ENCODE measurements at regions not wholly inside any gene's neighbourhood (a gene's known extent, or its start where the extent isn't known, plus 50 kb on each side); places are given as distances from the start of the nearest gene placed in this dataset.

- DNase-seq (ENCODE audit: low read depth) = no peak
Observed at GRCh38 chr12:13288937-13289652, 92.6 kb downstream of the EMP1 start.

DNA sequence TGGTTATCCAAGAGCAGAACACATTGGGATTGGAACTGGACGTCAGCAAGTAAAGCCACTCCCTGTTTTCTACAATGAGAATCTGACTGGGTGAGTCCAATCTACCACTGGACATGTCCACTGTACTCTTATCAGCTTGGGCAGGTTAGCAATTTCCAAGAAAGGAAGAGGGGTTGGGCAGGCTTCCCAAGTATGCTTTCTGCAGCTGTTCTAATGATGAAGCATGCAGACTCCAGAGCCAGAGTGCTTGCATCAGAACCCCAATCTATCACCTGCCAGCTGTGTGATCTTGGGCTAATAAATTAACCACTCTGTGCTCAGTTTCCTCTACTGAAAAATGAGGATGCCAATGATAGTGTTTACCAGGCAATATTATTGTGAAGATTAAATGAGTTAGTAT is 92.0 kb downstream of the EMP1 start:
- no peak for DNase-seq (ENCODE audit: low read depth)

GRCh38 chr12:13283867-13284266 is 87.3 kb downstream of the EMP1 start:
- DNase-seq (ENCODE audit: low read depth) = no peak

DNA sequence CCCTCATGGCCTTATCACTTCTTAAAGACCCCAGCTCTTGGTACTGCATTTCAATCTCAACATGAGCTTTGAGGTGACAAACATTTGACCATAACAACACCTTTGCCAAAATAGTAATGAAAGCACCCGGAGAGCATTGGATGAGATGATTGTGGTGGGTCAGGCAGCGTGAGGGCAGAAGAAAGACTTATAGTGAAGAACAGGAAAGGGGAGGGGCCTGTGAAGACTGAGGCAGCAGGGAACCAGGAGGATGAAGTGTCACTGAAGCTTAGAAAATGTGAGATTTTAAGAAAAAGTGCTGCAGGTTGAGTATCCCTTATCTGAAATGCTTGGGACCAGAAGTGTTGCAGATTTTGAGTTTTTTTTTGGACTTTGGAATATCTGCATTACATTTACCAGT is 86.3 kb downstream of the EMP1 start:
- no peak for DNase-seq (ENCODE audit: low read depth)

DNA sequence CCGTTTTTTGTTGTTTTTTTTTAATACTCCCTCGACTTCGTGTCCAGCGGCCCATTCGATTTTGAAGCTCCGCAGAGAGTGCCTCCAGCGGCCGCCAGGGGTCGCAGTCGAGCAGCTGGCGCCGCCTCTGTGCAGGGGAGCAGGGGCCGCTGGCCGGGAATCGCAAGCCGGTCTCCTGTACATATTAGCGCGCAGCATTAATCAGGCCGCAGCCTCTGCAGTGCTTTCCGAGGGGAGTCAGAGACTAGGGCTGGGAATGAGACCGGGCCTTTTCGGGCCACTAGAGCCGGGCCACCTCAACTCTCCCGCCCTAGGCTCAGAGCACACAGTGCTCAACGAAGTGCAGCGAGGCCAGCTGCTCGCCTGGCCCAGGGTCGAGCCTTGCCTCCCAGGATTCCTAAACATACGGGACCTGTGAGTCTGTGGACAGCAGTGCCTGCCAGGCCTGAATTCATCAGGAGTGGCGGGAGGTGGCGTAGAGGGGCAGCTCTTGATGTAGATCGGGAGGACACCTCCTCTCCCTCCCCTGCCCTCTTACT is 81.8 kb downstream of the EMP1 start:
- peak; percentile 36 for DNase-seq (ENCODE audit: low read depth)

- no peak for DNase-seq (ENCODE audit: low read depth)
Observed at GRCh38 chr12:13277293-13277692, 80.8 kb downstream of the EMP1 start.

- no peak for DNase-seq (ENCODE audit: low read depth)
Observed at GRCh38 chr12:13275241-13276085, 78.9 kb downstream of the EMP1 start.

GRCh38 chr12:13273850-13274249 is 77.3 kb downstream of the EMP1 start:
- no peak for DNase-seq (ENCODE audit: low read depth)

- DNase-seq (ENCODE audit: low read depth) = no peak
Observed at GRCh38 chr12:13273097-13273496, 76.6 kb downstream of the EMP1 start.

- no peak for DNase-seq (ENCODE audit: low read depth)
Observed at GRCh38 chr12:13270817-13271216, 74.3 kb downstream of the EMP1 start.

All from activated T-helper 1 cell treated with Interleukin-2 at 50 U/mL for 16 hours (primary cell).